DMS153 treated with DMSO at 0.1 percent for 48 hours (cell line): ENCODE measurements at regions not wholly inside any gene's neighbourhood (a gene's known extent, or its start where the extent isn't known, plus 50 kb on each side); places are given as distances from the start of the nearest gene placed in this dataset.
"Not testable (repeated sequence)": the region's sequence is repeated elsewhere in the genome, so short reads cannot be mapped to it uniquely, and the experiment has no call there.

Experiments
- DNase-seq: peaks from one replicate; lab custom pipeline; 2025; ENCODE audit not compliant: unreplicated experiment; lab: John Stamatoyannopoulos, UW

DNA sequence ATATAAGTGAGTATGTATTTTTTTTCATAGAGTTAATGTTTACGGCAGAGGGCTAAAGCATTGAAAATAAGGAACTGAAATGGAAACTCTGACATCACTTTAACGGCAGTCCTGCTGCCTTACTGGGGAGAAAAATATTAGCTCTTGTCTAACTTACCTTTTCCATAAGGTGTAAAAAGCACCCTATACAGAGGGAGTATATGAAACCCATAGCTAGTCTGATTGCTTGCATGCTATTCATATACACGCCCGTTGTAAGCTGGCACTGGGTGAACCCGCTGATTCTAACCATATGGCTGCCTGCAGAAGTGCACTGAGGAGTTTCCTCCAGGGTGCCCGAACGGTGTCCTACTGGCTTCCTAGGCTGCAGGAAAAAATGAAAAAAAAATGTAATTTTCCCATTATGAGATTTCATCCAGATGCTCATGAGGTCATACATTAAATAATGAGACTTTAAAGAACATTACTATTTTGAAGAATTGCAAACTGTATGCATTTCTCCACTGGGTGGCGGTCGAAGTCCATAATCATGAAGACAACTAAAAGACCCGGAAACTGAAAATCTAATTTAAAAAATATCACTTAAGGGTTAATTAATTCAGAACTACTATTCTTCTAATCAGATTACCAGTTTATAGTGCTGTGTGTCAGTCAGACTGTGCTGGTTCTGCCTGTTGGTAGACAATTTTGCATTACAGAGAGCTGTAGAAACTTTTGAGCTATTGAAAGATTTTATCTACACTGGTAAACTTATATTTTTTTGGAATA is 144.7 kb downstream of the ALX1 start:
- DNase-seq: no peak

DNA sequence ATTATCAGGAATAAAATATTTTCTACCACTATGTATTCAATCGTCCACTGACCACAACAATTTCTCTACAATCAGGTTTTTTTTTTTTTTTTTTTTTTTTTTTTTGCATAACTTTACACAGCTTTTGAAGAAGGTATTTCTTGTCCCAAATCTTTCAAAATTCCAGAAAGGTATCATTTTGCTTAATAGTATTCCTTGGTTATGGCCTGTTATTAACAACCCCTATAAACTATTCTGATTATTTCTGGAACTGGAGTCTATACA is 145.3 kb downstream of the ALX1 start:
- no peak for DNase-seq

DNA sequence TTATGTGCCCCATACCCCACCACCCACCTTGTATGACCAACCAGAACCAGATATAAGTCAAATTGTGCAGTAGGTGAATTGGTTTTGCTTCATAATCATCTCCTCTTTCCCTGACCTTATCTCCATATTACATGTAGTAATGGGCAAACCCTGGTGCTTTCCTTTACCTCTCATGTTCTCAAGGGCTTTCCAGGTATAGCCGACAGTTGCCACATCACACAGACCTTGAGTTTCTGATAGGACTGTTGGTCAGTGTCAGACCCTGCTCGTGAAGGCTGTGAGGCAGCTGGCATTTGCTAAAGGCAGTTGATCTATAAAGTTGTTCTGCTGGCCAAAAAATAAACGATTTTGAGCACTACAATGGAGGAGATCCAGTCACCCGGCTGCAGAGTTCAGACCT is 145.9 kb downstream of the ALX1 start:
- DNase-seq: no peak

DNA sequence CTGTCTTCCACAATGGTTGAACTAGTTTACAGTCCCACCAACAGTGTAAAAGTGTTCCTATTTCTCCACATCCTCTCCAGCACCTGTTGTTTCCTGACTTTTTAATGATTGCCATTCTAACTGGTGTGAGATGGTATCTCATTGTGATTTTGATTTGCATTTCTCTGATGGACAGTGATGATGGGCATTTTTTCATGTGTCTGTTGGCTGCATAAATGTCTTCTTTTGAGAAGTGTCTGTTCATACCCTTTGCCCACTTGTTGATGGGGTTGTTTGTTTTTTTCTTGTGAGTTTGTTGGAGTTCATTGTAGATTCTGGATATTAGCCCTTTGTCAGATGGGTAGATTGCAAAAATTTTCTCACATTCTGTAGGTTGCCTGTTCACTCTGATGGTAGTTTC is 153.1 kb downstream of the ALX1 start:
- not testable (repeated sequence) for DNase-seq

DNA sequence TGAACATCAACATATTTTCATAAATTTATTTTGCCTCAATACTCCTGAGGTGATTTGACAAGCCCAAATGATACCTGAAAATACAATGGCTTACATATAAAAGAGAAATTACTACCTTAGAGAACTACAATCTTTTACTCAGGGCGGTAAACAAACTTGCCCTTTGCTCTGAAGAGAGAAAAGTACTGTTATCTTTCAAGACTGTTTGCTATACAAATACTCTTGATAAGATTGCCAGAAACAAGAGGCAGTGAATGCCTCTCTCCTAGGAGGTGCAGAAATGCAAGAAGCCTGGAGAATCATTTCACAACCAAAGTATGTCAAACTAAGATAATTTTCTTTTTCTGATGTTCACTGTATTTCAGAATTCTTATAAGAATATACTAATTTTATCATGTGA is 160.3 kb downstream of the ALX1 start:
- no peak for DNase-seq

DNA sequence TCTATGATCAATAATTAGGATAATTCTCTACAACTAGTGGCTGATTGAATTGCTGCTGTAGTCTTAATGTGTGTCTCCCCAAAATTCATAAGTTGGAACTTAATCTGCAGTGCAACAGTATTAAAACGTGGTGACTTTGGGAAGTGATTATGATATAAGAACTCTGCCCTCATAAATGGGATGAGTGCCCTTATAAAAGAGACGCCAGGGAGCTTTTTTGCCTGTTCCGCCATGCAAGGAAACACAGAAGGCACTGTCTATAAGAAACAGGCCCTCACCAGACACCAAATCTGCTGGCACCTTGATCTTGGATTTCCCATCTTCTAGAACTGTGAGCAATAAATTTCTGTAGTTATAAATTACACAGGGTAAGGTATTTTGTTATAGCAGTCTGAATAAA is 161.0 kb downstream of the ALX1 start:
- no peak for DNase-seq

DNA sequence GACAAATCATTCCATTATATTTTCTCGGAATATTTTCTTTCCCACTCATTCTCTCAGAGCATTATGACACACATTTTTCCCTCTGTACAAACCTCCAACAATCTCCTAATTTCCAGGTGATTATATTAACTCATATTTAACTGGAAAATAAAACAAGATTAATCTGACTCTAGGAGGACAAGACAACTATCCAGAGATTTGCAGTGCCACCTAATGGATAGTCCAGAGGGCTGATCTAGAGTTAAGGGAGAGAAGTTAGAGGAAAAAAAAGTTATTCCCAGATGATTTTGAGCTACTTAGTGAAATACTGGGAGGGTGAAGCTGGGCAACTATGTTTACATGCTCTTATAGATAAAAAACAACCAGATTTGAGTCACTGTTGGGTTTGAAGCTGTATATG is 161.7 kb downstream of the ALX1 start:
- no peak for DNase-seq

DNA sequence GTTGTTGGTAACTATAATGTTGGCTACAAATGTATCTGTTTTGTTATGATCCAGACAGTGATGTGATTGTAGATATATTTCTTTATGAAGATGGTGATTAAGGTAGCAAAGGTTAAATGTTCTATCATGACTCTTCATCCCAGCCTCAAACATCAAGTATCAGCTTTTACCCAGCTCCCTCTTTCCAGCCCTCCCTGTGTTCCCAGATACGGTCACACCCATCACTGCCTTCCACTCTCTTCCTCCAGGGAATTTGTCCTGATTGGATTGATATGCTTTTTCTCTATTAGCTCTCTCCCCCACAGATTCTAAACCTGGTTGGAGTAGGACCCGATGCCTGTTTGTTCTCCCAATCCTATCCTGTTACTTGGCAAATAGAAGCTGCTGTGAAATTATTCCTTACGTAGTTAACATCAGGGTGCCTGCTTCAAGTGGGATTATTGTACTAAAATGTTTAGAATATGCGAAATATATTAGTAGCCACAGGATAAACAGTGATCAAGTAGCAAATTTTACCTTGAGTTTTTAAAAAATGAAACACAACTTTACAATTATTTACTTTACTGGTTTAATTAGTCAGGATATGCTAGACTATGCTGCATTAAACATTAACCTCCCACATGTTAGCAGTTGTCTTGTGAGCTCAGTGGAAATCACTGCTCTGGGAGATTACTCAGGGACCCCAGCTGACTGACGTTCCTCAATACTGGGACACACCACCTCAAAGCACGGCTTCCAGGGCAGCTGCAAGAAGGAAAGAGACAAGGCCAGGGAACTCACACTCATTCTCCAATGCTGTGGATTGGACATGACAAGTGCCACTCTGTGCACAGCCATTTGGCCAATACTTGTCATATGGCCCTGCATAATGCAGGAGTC is 165.3 kb downstream of the ALX1 start:
- peak; percentile 14 for DNase-seq

DNA sequence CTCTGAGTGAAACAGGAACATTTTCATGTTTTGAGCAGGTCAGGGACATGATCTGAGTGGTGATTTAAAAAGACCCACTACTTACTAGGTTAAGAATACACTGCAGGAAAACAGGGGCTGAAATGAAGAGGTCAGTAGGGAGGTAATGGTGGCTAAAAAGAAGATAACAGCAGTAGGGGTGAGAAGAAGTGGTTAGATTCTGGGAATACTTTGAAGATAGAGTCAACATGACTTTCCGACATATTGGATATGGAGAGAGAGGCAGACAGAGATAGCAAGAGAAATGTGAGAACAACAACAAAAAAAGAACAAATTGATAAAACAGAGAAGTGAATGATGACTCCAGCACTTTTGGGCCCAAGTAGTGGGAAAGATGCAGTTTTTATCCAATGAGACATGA is 168.0 kb downstream of the ALX1 start:
- no peak for DNase-seq

DNA sequence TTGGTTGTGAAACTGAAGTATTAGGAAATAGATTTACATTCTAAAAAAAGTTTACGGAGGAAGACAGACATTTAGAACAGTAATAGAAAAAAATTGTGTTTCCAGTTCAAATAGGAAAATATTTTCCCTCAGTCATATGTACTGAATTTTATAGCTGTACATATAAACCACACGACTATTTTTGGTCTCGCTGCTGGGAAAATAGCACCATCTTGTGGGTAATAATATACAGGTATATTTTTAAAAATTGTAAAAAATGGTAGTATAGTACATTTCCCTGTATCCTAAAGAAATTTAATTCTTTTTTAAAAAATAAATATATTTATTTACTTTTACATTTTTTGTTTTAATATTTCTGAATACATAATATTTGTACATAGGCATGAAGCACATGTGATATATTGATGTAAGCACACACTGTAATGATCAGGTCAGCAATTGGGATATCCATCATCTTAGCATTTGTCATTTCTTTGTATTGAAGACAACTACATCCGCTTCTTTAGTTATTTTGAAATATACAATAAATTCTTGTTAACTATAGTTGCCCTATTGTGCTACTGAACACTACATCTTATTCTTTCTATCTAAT is 168.6 kb downstream of the ALX1 start:
- peak; percentile 43 for DNase-seq

DNA sequence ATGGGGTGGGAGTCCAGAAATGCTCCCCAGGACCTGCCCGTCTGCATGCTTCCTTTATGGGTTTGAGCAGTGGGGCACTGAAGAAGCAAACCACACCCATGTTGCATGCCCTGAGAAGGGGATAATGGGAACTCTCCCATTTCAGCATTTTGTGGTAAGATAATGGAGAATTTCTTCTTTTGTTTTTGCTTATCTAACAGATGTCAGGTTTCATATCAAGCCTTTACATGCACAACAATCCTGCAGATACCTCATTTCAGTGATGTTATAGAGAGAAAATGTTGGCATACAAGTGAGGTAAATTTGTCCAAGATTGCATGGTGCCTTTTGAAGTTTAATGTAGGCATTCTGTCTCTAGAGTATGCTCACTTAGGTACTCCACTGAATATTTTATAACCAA is 177.0 kb downstream of the ALX1 start:
- DNase-seq: no peak

DNA sequence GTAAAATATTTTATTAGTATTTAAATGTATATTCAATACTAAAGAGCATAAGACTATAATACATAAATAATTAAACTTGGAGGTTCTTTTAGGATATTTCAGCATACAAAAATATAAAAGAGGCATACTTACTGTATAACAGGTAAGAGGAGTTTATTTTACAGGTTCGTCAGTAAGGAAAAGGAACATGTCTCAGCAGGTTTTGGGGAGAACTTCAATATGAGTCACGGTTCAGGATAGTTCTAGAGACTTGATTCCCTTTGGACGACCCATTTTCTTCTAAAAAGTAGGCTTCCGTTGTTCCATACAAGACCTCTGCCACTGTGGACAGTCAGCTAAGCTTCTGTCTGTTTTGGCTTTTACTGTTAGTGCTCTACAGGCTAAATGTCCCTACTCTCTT is 181.1 kb downstream of the ALX1 start:
- DNase-seq: no peak

DNA sequence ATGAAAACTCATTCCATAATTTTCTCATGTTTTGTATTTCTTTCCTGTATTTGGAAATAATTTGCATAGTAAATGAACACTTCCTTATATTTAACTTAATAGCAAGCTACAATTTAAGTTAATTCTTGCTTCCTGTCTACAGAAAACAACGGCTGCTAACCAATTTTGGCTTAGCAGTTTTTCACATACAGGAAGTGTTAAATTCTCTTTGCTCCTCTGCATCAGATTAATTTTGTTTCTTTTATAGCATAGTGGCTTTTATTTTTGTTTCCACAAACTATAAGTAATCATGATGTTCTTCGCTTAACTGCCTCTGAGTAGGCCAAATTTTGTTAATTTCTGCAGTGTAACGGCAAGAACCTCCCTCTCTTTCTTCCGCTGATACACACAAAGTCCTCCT is 182.9 kb downstream of the ALX1 start:
- DNase-seq: no peak

DNA sequence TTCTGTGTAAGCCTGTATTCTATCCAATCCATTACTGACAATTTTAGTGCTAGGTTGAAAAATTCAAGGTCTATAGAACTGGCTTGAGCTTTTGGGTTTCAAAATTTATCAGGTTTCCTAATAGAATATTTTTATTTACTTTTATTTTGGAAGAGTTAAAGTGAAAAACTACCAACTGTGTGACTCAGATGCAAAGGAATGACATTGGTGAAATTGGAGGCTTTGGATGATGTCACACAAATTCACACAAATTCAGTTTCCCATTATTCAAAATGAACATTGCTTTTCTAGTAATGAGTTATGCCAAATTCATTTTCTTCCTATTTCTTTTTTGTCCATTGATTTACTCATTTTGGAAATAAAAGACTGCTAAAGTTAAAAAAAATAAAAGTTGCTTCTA is 186.9 kb downstream of the ALX1 start:
- DNase-seq: no peak

DNA sequence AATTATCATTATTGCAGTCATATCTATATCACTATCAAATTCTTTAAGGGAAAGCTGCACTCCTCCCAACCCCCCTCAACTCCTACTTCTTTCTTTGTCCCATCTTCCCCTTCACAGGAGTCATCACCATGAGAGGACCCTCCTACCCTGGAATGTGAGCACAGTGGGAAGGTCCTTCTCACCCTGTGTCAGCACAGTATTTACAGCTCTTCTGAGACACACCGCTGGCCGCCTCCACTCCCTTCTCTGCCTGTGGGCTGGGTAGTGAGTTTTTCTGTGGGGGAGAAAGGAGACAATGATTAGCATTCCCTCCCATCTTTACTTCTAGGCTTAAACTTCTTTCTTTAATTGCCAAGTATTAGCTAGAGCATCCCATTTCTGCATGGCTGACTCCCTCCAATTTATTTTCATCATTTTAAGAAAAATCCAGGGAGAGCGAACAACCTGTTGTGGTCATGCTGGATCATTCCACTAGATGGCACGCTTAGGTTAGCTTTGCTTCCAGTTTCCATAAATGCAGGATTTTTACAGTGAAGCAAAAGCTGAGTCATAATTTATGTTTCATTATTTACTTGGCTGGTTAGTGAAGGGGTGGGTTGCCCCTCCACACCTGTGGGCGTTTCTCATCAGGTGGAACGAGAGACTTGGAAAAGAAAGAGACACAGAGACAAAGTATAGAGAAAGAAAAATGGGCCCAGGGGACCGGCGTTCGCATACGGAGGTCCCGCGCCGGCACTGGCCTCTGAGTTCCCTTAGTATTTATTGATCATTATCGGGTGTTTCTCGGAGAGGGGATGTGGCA is 188.5 kb downstream of the ALX1 start:
- peak; percentile 42 for DNase-seq

DNA sequence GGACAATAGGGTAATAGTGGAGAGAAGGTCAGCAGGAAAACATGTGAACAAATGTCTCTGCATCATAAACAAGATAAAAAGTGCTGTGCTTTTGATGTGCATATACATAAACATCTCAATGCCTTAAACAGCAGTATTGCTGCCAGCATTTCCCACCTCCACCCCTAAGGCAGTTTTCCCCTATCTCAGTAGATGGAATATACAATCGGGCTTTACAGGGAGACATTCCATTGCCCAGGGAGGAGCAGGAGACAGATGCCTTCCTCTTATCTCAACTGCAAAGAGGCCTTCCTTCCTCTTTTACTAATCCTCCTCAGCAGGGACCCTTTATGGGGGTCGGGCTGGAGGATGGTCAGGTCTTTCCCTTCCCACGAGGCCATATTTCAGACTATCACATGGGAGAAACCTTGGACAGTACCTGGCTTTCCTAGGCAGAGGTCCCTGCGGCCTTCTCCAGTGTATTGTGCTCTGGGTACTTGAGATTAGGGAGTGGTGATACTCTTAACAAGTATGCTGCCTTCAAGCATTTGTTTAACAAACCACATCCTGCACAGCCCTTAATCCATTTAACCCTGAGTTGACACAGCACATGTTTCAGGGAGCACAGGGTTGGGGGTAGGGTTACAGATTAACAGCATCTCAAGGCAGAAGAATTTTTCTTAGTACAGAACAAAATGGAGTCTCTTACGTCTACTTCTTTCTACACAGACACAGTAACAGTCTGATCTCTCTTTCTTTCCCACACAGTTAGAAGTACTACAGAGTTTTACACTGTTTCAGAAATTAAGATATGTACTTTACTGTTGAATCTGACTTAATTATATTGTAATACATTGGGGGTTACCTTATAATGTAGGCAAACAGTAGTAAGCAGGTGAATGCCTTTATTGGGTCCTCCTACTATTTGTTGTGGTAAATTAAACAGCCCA is 189.4 kb downstream of the ALX1 start:
- peak; percentile 33 for DNase-seq

DNA sequence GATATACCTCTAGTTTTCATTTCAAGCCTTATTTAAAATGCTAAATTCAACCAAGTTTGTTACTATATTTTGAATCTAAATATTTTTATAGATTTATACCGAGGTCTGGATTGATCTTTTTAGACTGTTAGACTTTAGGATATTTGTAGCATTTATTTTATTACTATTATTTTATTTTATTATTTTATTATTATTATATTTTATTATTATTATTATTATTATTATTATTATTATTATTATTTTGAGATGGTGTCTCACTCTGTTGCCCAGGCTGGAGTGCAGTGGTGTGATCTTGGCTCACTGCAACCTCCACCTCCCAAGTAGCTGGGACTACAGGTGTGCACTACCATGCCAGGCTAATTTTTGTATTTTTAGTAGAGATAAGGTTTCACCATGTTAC is 195.3 kb downstream of the ALX1 start:
- DNase-seq: not testable (repeated sequence)

DNA sequence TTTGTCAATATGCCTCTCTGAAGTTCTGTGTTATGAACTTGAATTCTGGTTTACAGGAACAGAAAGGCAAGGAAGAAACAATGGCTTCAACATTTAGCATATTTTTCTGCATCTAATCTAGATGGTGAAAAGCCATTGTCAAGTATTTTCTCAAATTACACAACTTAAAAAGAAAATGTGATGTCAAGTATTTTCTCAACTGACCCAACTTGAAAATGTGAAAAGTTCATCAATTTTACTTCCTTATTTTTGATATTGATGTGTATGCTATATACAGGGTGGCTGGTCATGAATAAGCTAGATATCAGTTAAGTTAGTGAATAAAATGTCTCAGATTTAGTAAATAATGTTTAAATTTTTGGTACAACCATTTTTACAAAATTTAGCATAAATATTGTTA is 196.7 kb downstream of the ALX1 start:
- no peak for DNase-seq

DNA sequence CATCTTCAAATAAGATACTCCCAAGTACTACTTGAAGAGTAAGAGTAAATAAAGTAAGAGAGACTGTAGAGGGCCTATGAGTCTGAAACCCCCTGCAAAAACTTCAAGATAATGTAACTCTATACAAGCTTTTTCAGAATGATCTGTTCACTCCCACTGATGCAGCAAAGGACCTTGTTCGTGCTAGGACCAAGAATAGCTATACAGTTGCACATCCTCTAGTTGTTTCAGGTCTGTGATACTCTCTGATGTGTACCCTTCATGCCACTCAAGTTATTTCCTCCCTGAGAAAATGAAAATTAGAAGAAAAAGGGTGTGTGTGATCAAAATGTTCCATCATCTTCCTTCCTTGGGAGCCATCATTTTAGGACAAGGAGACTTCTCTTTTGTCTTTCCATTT is 204.4 kb downstream of the ALX1 start:
- no peak for DNase-seq

DNA sequence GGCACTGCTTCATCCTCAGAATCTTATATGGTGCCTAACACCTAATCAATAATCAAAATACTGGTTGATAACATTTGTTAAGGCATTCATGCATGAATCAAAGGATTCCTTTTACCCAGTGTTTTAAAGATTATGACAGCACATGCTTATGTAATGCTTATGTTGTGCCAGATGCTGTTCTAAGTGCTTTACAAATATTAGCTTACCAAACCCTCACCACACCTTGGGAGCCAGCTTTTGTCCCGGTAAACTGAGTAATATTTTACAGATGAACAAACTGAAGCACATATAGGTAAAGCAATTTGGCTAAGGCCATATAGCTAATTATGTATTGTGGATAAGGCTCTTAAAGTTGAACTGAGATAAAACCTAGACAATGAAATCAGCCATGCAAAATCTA is 209.2 kb downstream of the ALX1 start:
- DNase-seq: peak; percentile 63
